Renal cortical epithelial cell (primary cell): ENCODE measurements at regions not wholly inside any gene's neighbourhood (a gene's known extent, or its start where the extent isn't known, plus 50 kb on each side); places are given as distances from the start of the nearest gene placed in this dataset.
A peak's percentile ranks its signal among the peaks of the same experiment; 100 is the strongest.
"Not testable (repeated sequence)": the region's sequence is repeated elsewhere in the genome, so short reads cannot be mapped to it uniquely, and the experiment has no call there.

ENCODE experiments used
- DNase-seq: peaks from one replicate; pipeline ENCODE4 v3.0.0-alpha.2; 2011; ENCODE audit warnings: low read depth

- no peak for DNase-seq
Measured at GRCh38 chr16:51261919-51262318, 110.8 kb upstream of the SALL1 start.

- DNase-seq = no peak
Measured at GRCh38 chr16:51255349-51255972, 104.4 kb upstream of the SALL1 start.

GRCh38 chr16:51254390-51254789, 103.3 kb upstream of the SALL1 start:
- not testable (repeated sequence) for DNase-seq

- no peak for DNase-seq
Measured at GRCh38 chr16:51248217-51248616, 97.1 kb upstream of the SALL1 start.

GRCh38 chr16:51245658-51245995, 94.6 kb upstream of the SALL1 start:
- DNase-seq = no peak

GRCh38 chr16:51244887-51245657, 94.0 kb upstream of the SALL1 start:
- no peak for DNase-seq

GRCh38 chr16:51243936-51244436, 92.9 kb upstream of the SALL1 start:
- peak; percentile 84 for DNase-seq

GRCh38 chr16:51242296-51242994, 91.4 kb upstream of the SALL1 start:
- DNase-seq = no peak

- DNase-seq = no peak
Measured at GRCh38 chr16:51239196-51239595, 88.1 kb upstream of the SALL1 start.

GRCh38 chr16:51237861-51238378, 86.8 kb upstream of the SALL1 start:
- no peak for DNase-seq

- no peak for DNase-seq
Measured at GRCh38 chr16:51237207-51237606, 86.1 kb upstream of the SALL1 start.

- no peak for DNase-seq
Measured at GRCh38 chr16:51236583-51236982, 85.5 kb upstream of the SALL1 start.

- peak; percentile 46 for DNase-seq
Measured at GRCh38 chr16:51231702-51232101, 80.6 kb upstream of the SALL1 start.

GRCh38 chr16:51230035-51230434, 79.0 kb upstream of the SALL1 start:
- not testable (repeated sequence) for DNase-seq

- no peak for DNase-seq
Measured at GRCh38 chr16:51228097-51228659, 77.1 kb upstream of the SALL1 start.

GRCh38 chr16:51225878-51226277, 74.8 kb upstream of the SALL1 start:
- no peak for DNase-seq

- no peak for DNase-seq
Measured at GRCh38 chr16:51224317-51224716, 73.2 kb upstream of the SALL1 start.

GRCh38 chr16:51222016-51222415, 70.9 kb upstream of the SALL1 start:
- no peak for DNase-seq

GRCh38 chr16:51211148-51211547, 60.1 kb upstream of the SALL1 start:
- no peak for DNase-seq

GRCh38 chr16:51210087-51210486, 59.0 kb upstream of the SALL1 start:
- DNase-seq = no peak

GRCh38 chr16:51201604-51202003, 50.5 kb upstream of the SALL1 start:
- DNase-seq = no peak
